HG03097 (cell line): ENCODE measurements at regions not wholly inside any gene's neighbourhood (a gene's known extent, or its start where the extent isn't known, plus 50 kb on each side); places are given as distances from the start of the nearest gene placed in this dataset.

Experiments
- ATAC-seq: cut with Tn5 transposase; IDR thresholded peaks from one replicate; pipeline ENCODE4 v1.9.1; 2021; ENCODE audit not compliant: unreplicated experiment, low FRiP score

GRCh38 chr4:107255596-107255995, 219.5 kb upstream of the DKK2 start:
- no peak for ATAC-seq

- no peak for ATAC-seq
Measured at GRCh38 chr4:107255114-107255513, 219.0 kb upstream of the DKK2 start.

GRCh38 chr4:107253579-107254068, 217.5 kb upstream of the DKK2 start:
- ATAC-seq = no peak

GRCh38 chr4:107253090-107253489, 217.0 kb upstream of the DKK2 start:
- no peak for ATAC-seq

GRCh38 chr4:107252571-107252970, 216.5 kb upstream of the DKK2 start:
- ATAC-seq = no peak

GRCh38 chr4:107248571-107248970, 212.5 kb upstream of the DKK2 start:
- ATAC-seq = no peak

- no peak for ATAC-seq
Measured at GRCh38 chr4:107247738-107248137, 211.6 kb upstream of the DKK2 start.

- no peak for ATAC-seq
Measured at GRCh38 chr4:107246761-107247160, 210.6 kb upstream of the DKK2 start.

- no peak for ATAC-seq
Measured at GRCh38 chr4:107243141-107243781, 207.1 kb upstream of the DKK2 start.

GRCh38 chr4:107220976-107221375, 184.9 kb upstream of the DKK2 start:
- no peak for ATAC-seq

- ATAC-seq = no peak
Measured at GRCh38 chr4:107219681-107220080, 183.6 kb upstream of the DKK2 start.

- ATAC-seq = no peak
Measured at GRCh38 chr4:107216379-107216778, 180.3 kb upstream of the DKK2 start.

GRCh38 chr4:107215222-107215621, 179.1 kb upstream of the DKK2 start:
- ATAC-seq = no peak

- ATAC-seq = no peak
Measured at GRCh38 chr4:107213880-107214279, 177.8 kb upstream of the DKK2 start.

GRCh38 chr4:107213410-107213809, 177.3 kb upstream of the DKK2 start:
- ATAC-seq = no peak

- ATAC-seq = no peak
Measured at GRCh38 chr4:107212565-107212964, 176.5 kb upstream of the DKK2 start.

- no peak for ATAC-seq
Measured at GRCh38 chr4:107210450-107211239, 174.5 kb upstream of the DKK2 start.

GRCh38 chr4:107203733-107204132, 167.6 kb upstream of the DKK2 start:
- ATAC-seq = no peak

GRCh38 chr4:107202744-107203143, 166.6 kb upstream of the DKK2 start:
- no peak for ATAC-seq

GRCh38 chr4:107197121-107197520, 161.0 kb upstream of the DKK2 start:
- ATAC-seq = no peak

- ATAC-seq = no peak
Measured at GRCh38 chr4:107196312-107196711, 160.2 kb upstream of the DKK2 start.

- ATAC-seq = no peak
Measured at GRCh38 chr4:107194005-107194404, 157.9 kb upstream of the DKK2 start.
